Smooth muscle cell (in vitro differentiated cells): ENCODE measurements at regions not wholly inside any gene's neighbourhood (a gene's known extent, or its start where the extent isn't known, plus 50 kb on each side); places are given as distances from the start of the nearest gene placed in this dataset.

Experiments used
- DNase-seq: peaks from one replicate; lab custom pipeline; 2025; ENCODE audit not compliant: unreplicated experiment; lab: John Stamatoyannopoulos, UW
- H2AFZ ChIP-seq: fragments of 200-600 bp; sonication (generic); 2 replicates; pipeline ENCODE4 v1.6.0; 2016; ENCODE audit warnings: antibody characterized with exemption, low read depth, mild to moderate bottlenecking
- H3F3A ChIP-seq: fragments of 200-600 bp; sonication (generic); 2 replicates; pipeline ENCODE4 v1.6.0; 2017; ENCODE audit warnings: antibody characterized with exemption, low read depth
- H3K27ac ChIP-seq: fragments of 200-600 bp; sonication (generic); 2 replicates; pipeline ENCODE4 v1.5.1; 2016; ENCODE audit warnings: low read depth, mild to moderate bottlenecking
- H3K27me3 ChIP-seq: fragments of 200-600 bp; sonication (generic); 2 replicates; pipeline ENCODE4 v1.6.1; 2016; ENCODE audit warnings: low read depth, mild to moderate bottlenecking
- H3K36me3 ChIP-seq: fragments of 200-600 bp; sonication (generic); 2 replicates; pipeline ENCODE4 v1.5.1; 2016; ENCODE audit warnings: low read depth
- H3K4me1 ChIP-seq: fragments of 200-600 bp; sonication (generic); 2 replicates; pipeline ENCODE4 v1.5.1; 2016; ENCODE audit warnings: low read depth
- H3K4me2 ChIP-seq: fragments of 200-600 bp; sonication (generic); 2 replicates; pipeline ENCODE4 v1.6.0; 2016; ENCODE audit warnings: mild to moderate bottlenecking
- H3K4me3 ChIP-seq: fragments of 200-600 bp; sonication (generic); 2 replicates; pipeline ENCODE4 v1.5.1; 2016; ENCODE audit warnings: mild to moderate bottlenecking
- H3K79me2 ChIP-seq: fragments of 200-600 bp; sonication (generic); 2 replicates; pipeline ENCODE4 v1.6.0; 2016; ENCODE audit warnings: low read depth, mild to moderate bottlenecking
- H3K9ac ChIP-seq: fragments of 200-600 bp; sonication (generic); 2 replicates; pipeline ENCODE4 v1.6.0; 2016; ENCODE audit warnings: low read depth
- H3K9me3 ChIP-seq: fragments of 200-600 bp; sonication (generic); replicated peaks from 2 replicates; pipeline ENCODE4 v1.5.1; 2016; ENCODE audit warnings: low read depth
- H4K20me1 ChIP-seq: fragments of 200-600 bp; sonication (generic); 2 replicates; pipeline ENCODE4 v1.6.0; 2016; ENCODE audit warnings: low read depth
- CTCF ChIP-seq: fragments of 200-600 bp; sonication (generic); IDR thresholded peaks from 2 replicates; pipeline ENCODE4 v1.5.1; 2017; ENCODE audit warnings: borderline replicate concordance, mild to moderate bottlenecking, antibody characterized with exemption; ENCODE audit not compliant: insufficient read depth, poor library complexity, severe bottlenecking
- WGBS: methylation state at CpG from one replicate; pipeline ENCODE4 v1.1.7; 2016; ENCODE audit warnings: low lambda C conversion rate; 5-methylcytosine and 5-hydroxymethylcytosine counted together

DNA sequence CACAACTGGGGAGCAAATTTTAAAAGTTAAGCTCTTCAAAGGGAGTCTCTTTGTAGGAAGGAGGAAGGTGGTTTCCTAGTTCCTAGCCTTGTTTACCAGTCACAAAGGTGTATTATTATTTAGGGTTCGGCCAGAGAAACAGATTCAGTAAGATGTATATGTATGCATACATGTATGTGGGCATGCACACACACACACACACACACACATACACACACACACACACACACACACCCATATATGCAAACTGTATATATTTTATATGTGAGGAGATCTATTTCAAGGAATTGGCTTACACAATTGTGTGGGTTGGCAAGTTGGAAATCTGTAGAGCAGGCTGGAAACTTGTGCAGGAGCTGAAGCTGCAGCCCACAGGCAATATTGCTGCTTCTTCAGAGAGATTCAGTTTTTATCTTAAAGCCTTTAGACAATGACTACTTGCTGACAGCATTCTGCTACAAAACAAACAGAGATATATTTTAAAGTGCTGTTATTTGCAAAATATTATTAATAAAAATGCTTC is 75.3 kb upstream of the DNAH5 start:
- H3K79me2 ChIP-seq, result no peaks in the 10 kb centered on the region
- H3K9me3 ChIP-seq, result no peaks in the 10 kb centered on the region
- no peak for DNase-seq
- no peak overlapping the region for H3K27ac ChIP-seq
- no peaks in the 10 kb centered on the region for H4K20me1 ChIP-seq
- 95% methylated on average over 1 of the region's 1 CpG for WGBS
- no peak overlapping the region for H3K4me3 ChIP-seq
- H3K4me2 ChIP-seq, result no peak overlapping the region
- H3F3A ChIP-seq, result no peaks in the 10 kb centered on the region
- no peak for TF ChIP-seq CTCF
- H2AFZ ChIP-seq, result no peak overlapping the region
- no peak overlapping the region for H3K9ac ChIP-seq
- no peaks in the 10 kb centered on the region for H3K4me1 ChIP-seq
- no peaks in the 10 kb centered on the region for H3K36me3 ChIP-seq
- no peaks in the 10 kb centered on the region for H3K27me3 ChIP-seq

- Histone ChIP-seq H3K27me3 (no peaks in the 10 kb centered on the region), H3K4me1 (no peaks in the 10 kb centered on the region), H3K4me3 (no peak overlapping the region), H3F3A (no peaks in the 10 kb centered on the region), H3K4me2 (no peak overlapping the region), H3K79me2 (no peaks in the 10 kb centered on the region), H4K20me1 (no peaks in the 10 kb centered on the region), H3K27ac (no peak overlapping the region), H3K9me3 (no peaks in the 10 kb centered on the region), H3K9ac (no peak overlapping the region), H2AFZ (no peak overlapping the region), H3K36me3 (no peaks in the 10 kb centered on the region)
- no peak for DNase-seq
- no peak for TF ChIP-seq CTCF
- WGBS, result 81% methylated on average over 8 of the region's 8 CpGs
Observed at GRCh38 chr5:14017904-14018303, 73.4 kb upstream of the DNAH5 start.

DNA sequence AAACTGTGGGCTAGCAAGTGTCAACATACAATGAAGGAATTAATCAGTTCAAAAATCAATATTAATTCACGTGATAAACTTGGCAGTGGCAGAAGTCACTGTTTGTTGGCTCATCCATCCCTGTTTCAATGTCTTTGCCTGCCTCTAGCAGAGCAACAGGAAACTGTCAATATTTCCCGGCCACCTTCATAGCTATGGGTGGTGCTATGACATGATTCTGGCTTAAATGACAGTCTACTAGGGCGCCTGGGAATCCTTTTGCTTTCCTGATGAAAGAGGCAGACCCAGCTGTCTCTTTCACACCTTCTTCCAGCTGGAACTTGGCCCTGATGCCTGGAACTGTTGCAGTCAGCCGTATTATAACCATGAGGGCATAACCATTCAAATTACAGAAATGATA is 72.1 kb upstream of the DNAH5 start:
- Histone ChIP-seq H3K27ac (no peak overlapping the region), H2AFZ (no peak overlapping the region), H3K9ac (no peak overlapping the region), H4K20me1 (no peaks in the 10 kb centered on the region), H3K9me3 (no peaks in the 10 kb centered on the region), H3K79me2 (no peaks in the 10 kb centered on the region), H3K36me3 (no peaks in the 10 kb centered on the region), H3K4me3 (no peak overlapping the region), H3F3A (no peaks in the 10 kb centered on the region), H3K4me2 (no peak overlapping the region), H3K4me1 (peaks cover 5% of the 10 kb centered on the region), H3K27me3 (no peaks in the 10 kb centered on the region)
- TF ChIP-seq CTCF, result no peak
- 58% methylated on average over 4 of the region's 4 CpGs for WGBS
- DNase-seq, result no peak
